Keratinocyte (primary cell): ENCODE measurements at regions not wholly inside any gene's neighbourhood (a gene's known extent, or its start where the extent isn't known, plus 50 kb on each side); places are given as distances from the start of the nearest gene placed in this dataset.

Experiments
- EZH2 ChIP-seq: IDR thresholded peaks from one replicate; pipeline ENCODE4 v1.6.1; 2012; ENCODE audit warnings: inconsistent platforms, mild to moderate bottlenecking, low read length, moderate library complexity
- TF ChIP-seq, protein P1 (sequence below), 3 experiments: IDR thresholded peaks in 1 of 3; conservative IDR thresholded peaks in 1 of 3; optimal IDR thresholded peaks in 1 of 3; 2 replicates in 2 of 3; 3 replicates in 1 of 3; pipeline versions ENCODE3 to v1.5.1; 2011; ENCODE audit warnings: low read length in 3 of 3, mild to moderate bottlenecking in 3 of 3, moderate library complexity in 2 of 3, control low read depth in 1 of 3, inconsistent platforms in 1 of 3; ENCODE audit not compliant: insufficient read depth in 2 of 3; ENCODE audit errors: extremely low read depth in 1 of 3

DNA sequence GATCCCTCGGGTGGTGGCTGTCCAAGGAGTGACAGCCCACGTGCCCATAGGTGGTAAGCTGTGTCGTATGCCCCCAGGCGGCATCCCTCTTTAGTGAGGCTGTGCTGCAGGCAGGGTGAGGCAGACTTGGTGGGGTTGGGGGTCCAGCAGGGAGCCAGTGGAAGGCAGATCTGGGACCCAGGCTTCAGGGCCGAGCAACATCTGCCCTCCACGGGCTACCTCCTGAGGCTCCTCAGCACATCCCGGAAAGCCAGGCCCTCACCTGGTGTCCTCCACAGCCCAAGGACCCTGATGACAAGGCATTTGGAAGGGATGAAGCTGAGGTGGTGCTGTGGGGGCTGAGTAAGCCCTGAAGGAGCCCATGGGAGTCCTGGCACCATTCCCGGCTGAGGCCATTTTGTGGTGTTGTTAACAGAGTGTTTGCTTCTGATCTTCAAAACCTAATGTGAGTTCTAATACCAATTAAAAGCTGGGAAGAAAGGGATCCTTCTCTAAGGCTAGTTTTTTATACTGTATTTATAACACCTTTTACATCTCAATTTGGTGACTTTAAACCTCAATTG, 295.8 kb upstream of the IRX2 start:
- TF ChIP-seq, protein P1, sequence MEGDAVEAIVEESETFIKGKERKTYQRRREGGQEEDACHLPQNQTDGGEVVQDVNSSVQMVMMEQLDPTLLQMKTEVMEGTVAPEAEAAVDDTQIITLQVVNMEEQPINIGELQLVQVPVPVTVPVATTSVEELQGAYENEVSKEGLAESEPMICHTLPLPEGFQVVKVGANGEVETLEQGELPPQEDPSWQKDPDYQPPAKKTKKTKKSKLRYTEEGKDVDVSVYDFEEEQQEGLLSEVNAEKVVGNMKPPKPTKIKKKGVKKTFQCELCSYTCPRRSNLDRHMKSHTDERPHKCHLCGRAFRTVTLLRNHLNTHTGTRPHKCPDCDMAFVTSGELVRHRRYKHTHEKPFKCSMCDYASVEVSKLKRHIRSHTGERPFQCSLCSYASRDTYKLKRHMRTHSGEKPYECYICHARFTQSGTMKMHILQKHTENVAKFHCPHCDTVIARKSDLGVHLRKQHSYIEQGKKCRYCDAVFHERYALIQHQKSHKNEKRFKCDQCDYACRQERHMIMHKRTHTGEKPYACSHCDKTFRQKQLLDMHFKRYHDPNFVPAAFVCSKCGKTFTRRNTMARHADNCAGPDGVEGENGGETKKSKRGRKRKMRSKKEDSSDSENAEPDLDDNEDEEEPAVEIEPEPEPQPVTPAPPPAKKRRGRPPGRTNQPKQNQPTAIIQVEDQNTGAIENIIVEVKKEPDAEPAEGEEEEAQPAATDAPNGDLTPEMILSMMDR (optimal IDR thresholded peaks at IDR 0.05 in 1 of 3, IDR thresholded peaks at IDR 0.05 in 1 of 3, conservative IDR thresholded peaks at IDR 0.05 in 1 of 3; ENCODE audit: extremely low read depth in 1 of 3, insufficient read depth in 2 of 3, low read length in 3 of 3): no peak
- TF ChIP-seq EZH2: no peak
